Activated CD4-positive, alpha-beta T cell treated with anti-CD3 and anti-CD28 coated beads for 36 hours (primary cell): ENCODE measurements at regions not wholly inside any gene's neighbourhood (a gene's known extent, or its start where the extent isn't known, plus 50 kb on each side); places are given as distances from the start of the nearest gene placed in this dataset.
"Not testable (repeated sequence)": the region's sequence is repeated elsewhere in the genome, so short reads cannot be mapped to it uniquely, and the experiment has no call there.

Experiments used
- ATAC-seq: fragments of 200-7000 bp; cut with Tn5 transposase; one replicate; pipeline ENCODE4 v1.10.0; 2021; ENCODE audit warnings: mild to moderate bottlenecking, moderate library complexity
- CTCF ChIA-PET: fragments of 350-600 bp; sonication (Branson Sonifier 250); formaldehyde crosslinking; loops from one replicate; lab custom pipeline; 2021; ENCODE audit warnings: antibody characterized with exemption; lab: Charles Lee
- POLR2A ChIA-PET: fragments of 350-600 bp; sonication (Branson Sonifier 250); formaldehyde crosslinking; loops from one replicate; lab custom pipeline; 2021; ENCODE audit warnings: antibody characterized with exemption, inconsistent platforms; lab: Charles Lee
- DNase-seq: peaks from one replicate; pipeline ENCODE4 v3.0.0-alpha.2; 2020
- H3K27ac Mint-ChIP-seq: one replicate; pipeline ENCODE4 v1.8.0; 2021; ENCODE audit warnings: mixed read lengths
- H3K27me3 Mint-ChIP-seq: one replicate; pipeline ENCODE4 v1.8.0; 2021; ENCODE audit warnings: mixed read lengths
- H3K36me3 Mint-ChIP-seq: one replicate; pipeline ENCODE4 v1.8.0; 2021; ENCODE audit warnings: low read depth, mixed read lengths
- H3K4me1 Mint-ChIP-seq: one replicate; pipeline ENCODE4 v1.8.0; 2021; ENCODE audit warnings: mixed read lengths
- H3K4me3 Mint-ChIP-seq: one replicate; pipeline ENCODE4 v1.8.0; 2021; ENCODE audit warnings: mild to moderate bottlenecking, moderate library complexity, mixed read lengths
- H3K9me3 Mint-ChIP-seq: one replicate; pipeline ENCODE4 v1.8.0; 2021; ENCODE audit warnings: low read depth, mixed read lengths
- intact Hi-C, 2 experiments: fragments of 100-400 bp; cut with DNase I in 1 of 2; cut with micrococcal nuclease in 1 of 2; formaldehyde crosslinking; loops; one replicate each; pipeline versions ENCODE4 v1.14.2 to v1.15.1; 2022 to 2024; cut with DNase I, micrococcal nuclease

DNA sequence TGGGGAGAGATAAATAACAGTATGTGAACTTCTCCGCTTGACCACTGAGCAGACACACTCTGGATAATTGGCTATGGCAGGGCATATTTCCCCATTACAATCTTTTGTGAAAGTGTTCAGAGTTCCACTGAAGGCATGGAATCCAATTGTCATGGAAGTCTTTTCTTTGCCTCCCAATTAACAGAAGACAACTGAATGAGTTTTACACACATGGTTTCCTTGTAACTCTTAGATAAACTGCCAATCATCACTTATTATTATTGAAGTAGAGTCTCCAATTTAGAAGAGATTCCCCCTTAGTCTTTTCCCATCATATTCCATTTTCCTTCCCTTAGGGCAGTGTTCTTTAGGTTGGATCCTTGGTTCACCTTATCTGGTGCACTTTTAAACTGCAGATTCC is 308.3 kb downstream of the NR2F2 start:
- H3K9me3 Mint-ChIP-seq = peaks cover 5% of the 10 kb centered on the region
- ChIA-PET CTCF (no interaction called here), POLR2A (no interaction called here)
- no peaks in the 10 kb centered on the region for H3K4me1 Mint-ChIP-seq
- peaks cover 2% of the 10 kb centered on the region for H3K27me3 Mint-ChIP-seq
- ATAC-seq = no peak
- no peaks in the 10 kb centered on the region for H3K36me3 Mint-ChIP-seq
- DNase-seq = no peak
- no peak overlapping the region for H3K27ac Mint-ChIP-seq
- intact Hi-C loops = no loop called here
- H3K4me3 Mint-ChIP-seq = no peak overlapping the region

DNA sequence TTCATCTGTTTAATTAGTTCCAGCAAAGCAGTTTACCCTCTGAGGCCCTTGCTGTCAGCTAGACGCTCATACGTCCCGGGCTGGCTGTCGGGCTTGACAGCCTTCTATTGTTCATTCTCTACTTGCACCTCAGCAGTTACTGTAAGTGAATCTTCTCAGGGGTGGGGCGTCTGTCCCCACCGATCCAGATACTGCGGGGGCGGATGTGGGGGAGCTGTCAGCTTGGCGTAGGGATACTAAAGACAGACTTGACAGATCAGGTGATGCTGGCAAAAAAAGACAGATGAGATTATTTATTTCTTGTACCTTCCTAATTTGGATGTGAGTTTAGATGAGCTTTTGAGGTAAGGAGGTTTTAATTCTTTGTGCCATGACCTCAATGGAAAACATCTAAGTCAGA is 315.3 kb downstream of the NR2F2 start:
- intact Hi-C loops = no loop called here
- peaks cover 10% of the 10 kb centered on the region for H3K9me3 Mint-ChIP-seq
- no peak overlapping the region for H3K4me3 Mint-ChIP-seq
- no peak overlapping the region for H3K27ac Mint-ChIP-seq
- no peaks in the 10 kb centered on the region for H3K27me3 Mint-ChIP-seq
- POLR2A ChIA-PET = no interaction called here
- no peaks in the 10 kb centered on the region for H3K4me1 Mint-ChIP-seq
- no peaks in the 10 kb centered on the region for H3K36me3 Mint-ChIP-seq
- no peak for ATAC-seq
- DNase-seq = no peak
- CTCF ChIA-PET = no interaction called here

DNA sequence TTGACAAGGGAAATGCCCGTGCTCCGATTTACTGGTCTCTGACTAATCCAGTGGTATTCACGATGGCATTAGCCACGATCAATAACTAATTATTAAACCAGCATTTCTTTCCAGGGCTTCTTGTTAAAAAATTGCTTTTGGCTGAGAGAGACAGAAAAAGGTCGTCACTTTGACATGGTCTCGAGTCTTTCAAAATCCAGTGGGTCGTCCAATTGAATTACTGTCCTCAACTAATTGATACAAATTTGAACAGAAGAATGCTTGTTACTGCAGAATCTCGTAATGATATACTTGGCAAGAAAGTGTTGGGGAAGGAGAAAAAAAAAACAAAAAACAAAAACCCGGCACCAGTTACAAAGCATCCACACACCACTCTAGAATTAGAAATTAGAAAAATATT is 318.4 kb downstream of the NR2F2 start:
- ATAC-seq (no peak), DNase-seq (no peak)
- no peak overlapping the region for H3K4me3 Mint-ChIP-seq
- H3K27ac Mint-ChIP-seq = no peak overlapping the region
- ChIA-PET POLR2A (no interaction called here), CTCF (no interaction called here)
- no peaks in the 10 kb centered on the region for H3K36me3 Mint-ChIP-seq
- intact Hi-C loops = no loop called here
- H3K9me3 Mint-ChIP-seq = peaks cover 6% of the 10 kb centered on the region
- no peaks in the 10 kb centered on the region for H3K27me3 Mint-ChIP-seq
- H3K4me1 Mint-ChIP-seq = no peaks in the 10 kb centered on the region

DNA sequence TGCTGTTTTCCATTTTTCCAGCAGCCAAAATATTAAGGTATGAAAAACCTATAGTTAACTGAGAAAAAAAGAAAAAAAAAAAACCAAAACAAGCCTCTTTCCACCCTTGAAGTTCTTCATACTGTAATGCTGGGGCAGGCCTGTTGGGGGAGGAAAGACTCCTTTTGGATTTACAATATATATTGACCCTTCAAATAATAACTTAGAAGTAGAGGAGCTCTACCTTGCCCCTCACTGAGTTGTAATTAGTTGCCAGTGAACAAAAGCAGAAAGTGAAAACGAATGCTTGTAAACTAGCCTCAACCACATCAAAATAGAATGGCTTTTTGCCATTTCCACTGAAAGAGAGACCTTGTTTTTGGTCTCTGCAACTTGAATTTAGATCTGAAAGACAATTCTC is 326.6 kb downstream of the NR2F2 start:
- CTCF ChIA-PET = no interaction called here
- Mint-ChIP-seq H3K27ac (no peak overlapping the region), H3K4me3 (no peak overlapping the region), H3K9me3 (peaks cover 3% of the 10 kb centered on the region), H3K4me1 (no peaks in the 10 kb centered on the region), H3K27me3 (peaks cover 3% of the 10 kb centered on the region), H3K36me3 (no peaks in the 10 kb centered on the region)
- intact Hi-C loops = no loop called here
- POLR2A ChIA-PET = no interaction called here
- DNase-seq (no peak), ATAC-seq (no peak)

DNA sequence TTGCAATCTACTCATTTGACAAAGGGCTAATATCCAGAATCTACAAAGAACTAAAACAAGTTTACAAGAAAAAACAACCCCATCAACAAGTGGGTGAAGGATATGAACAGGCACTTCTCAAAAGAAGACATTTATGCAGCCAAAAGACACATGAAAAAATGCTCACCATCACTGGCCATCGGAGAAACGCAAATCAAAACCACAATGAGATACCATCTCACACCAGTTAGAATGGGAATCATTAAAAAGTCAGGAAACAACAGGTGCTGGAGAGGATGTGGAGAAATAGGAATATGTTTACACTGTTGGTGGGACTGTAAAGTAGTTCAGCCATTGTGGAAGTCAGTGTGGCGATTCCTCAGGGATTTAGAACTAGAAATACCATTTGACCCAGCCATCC is 336.5 kb downstream of the NR2F2 start:
- DNase-seq, H3K4me1 Mint-ChIP-seq, H3K27me3 Mint-ChIP-seq, H3K27ac Mint-ChIP-seq, ATAC-seq, H3K4me3 Mint-ChIP-seq, H3K36me3 Mint-ChIP-seq, POLR2A ChIA-PET, CTCF ChIA-PET, intact Hi-C loops: not testable (repeated sequence)
- peaks cover 14% of the 10 kb centered on the region for H3K9me3 Mint-ChIP-seq

DNA sequence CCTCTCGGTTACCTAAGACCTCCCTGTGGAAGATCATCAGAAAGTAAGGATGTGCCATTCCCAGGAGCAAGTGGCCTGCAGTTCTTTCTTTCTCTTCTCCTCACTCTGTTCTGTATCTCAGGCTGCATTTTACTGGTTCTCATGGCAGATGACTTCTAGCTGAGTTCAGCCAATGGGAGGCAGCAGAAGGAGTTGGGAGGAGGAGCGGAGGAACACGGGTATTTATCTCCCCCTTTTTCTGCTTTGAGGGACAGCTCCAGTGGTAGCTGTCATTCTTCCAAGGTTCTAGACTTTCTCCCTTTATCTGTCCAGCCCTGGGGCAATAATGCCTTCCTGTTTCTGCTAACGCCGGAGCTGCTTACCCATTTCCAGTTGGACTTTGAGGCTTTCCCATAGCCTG is 339.9 kb downstream of the NR2F2 start:
- CTCF ChIA-PET = no interaction called here
- Mint-ChIP-seq H3K36me3 (no peaks in the 10 kb centered on the region), H3K9me3 (peaks cover 7% of the 10 kb centered on the region), H3K4me3 (no peak overlapping the region), H3K27me3 (no peaks in the 10 kb centered on the region), H3K27ac (no peak overlapping the region), H3K4me1 (no peaks in the 10 kb centered on the region)
- POLR2A ChIA-PET = no interaction called here
- intact Hi-C loops = no loop called here
- no peak for DNase-seq
- ATAC-seq = no peak

DNA sequence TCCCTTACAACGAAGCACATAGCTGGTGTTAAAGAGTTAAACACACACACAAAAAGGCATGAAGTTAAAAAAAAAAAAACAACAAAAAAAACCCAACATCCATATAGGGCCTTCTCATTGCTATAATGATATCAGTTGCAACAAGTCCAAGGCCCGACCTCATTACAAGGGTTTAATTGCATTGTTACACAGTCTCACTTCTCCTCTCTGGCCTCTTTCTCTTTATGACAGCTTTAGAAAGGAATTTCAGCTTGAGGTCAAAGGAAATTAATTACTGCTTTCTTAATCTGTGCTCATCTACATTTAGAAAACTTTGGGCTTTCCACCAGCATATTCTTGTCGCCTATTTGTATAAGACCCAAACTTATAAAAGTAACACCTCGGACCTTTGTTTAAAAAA is 342.1 kb downstream of the NR2F2 start:
- DNase-seq = no peak
- H3K27me3 Mint-ChIP-seq = no peaks in the 10 kb centered on the region

DNA sequence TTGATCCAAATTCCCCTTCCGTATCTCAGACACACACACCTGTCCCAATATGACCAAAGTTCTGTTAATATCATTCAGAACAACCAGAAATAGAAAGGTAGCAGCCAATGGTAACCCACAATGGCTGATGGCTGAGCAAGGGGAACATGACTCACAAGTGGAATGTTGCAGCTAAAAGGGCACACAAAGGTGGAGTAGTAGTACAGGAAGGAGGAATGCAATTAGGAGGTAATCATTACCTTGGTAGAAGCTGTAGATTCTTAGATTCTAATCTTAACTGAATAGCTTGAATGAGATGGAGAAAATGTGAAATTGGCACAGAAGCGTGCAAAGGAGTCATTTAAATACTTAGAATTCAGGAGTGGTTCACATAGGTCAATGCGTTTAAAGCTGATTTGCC is 347.9 kb downstream of the NR2F2 start:
- no peaks in the 10 kb centered on the region for H3K4me1 Mint-ChIP-seq
- peaks cover 3% of the 10 kb centered on the region for H3K27me3 Mint-ChIP-seq
- CTCF ChIA-PET = no interaction called here
- no peaks in the 10 kb centered on the region for H3K36me3 Mint-ChIP-seq
- POLR2A ChIA-PET = no interaction called here
- intact Hi-C loops = no loop called here
- H3K9me3 Mint-ChIP-seq = no peaks in the 10 kb centered on the region
- H3K27ac Mint-ChIP-seq = no peak overlapping the region
- H3K4me3 Mint-ChIP-seq = no peak overlapping the region
- DNase-seq (no peak), ATAC-seq (no peak)

More for the DNA sequence above, 342.1 kb downstream of the NR2F2 start:
- peaks cover 1% of the 10 kb centered on the region for H3K9me3 Mint-ChIP-seq
- ChIA-PET CTCF (interaction anchor here (0.7 kb wide), 1 partner anchor 810 kb away, joined by 3 read pairs; no protein-coding TSS in a partner anchor), POLR2A (no interaction called here)
- H3K4me1 Mint-ChIP-seq = no peaks in the 10 kb centered on the region
- ATAC-seq = no peak
- H3K27ac Mint-ChIP-seq = no peak overlapping the region
- H3K36me3 Mint-ChIP-seq = no peaks in the 10 kb centered on the region
- intact Hi-C loops = no loop called here
- no peak overlapping the region for H3K4me3 Mint-ChIP-seq

DNA sequence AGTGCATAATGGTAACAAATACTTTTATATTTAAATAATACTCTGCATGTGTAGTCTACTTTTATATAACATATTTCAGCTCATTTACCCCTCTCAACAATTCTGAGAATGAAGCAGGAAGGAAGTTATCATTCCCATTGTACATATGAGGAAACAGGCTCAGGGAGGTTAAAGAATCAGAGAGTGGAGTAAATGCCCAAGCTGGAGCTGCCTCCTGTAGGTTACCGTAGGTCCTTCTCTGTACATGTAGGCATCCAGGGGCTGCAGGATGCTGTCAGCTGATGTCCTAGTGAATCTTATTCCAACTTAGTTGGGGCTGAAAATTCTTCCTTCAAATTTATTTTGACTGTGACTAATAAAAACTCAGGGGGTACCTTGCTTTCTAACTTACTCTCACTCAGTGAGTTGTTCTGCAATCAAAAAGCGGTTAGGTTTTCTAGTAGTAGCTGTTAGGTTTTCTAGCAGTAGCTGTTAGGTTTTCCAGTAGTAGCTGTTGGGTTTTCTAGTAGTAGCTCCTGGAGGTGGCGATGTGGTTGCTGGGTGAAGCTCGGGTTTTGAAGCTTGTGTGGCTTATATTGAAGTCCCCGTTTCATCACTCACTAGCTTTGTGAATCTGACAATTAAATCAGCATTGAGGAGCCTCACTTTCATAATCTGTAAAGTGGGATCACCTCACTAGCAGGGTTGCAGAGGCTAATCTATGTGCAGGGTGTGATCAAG is 357.0 kb downstream of the NR2F2 start:
- H3K27ac Mint-ChIP-seq = no peak overlapping the region
- intact Hi-C loops = no loop called here
- POLR2A ChIA-PET = no interaction called here
- ATAC-seq = no peak
- no peaks in the 10 kb centered on the region for H3K36me3 Mint-ChIP-seq
- CTCF ChIA-PET = no interaction called here
- no peak for DNase-seq
- H3K9me3 Mint-ChIP-seq = peaks cover 4% of the 10 kb centered on the region
- peaks cover 4% of the 10 kb centered on the region for H3K27me3 Mint-ChIP-seq
- no peaks in the 10 kb centered on the region for H3K4me1 Mint-ChIP-seq
- no peak overlapping the region for H3K4me3 Mint-ChIP-seq

DNA sequence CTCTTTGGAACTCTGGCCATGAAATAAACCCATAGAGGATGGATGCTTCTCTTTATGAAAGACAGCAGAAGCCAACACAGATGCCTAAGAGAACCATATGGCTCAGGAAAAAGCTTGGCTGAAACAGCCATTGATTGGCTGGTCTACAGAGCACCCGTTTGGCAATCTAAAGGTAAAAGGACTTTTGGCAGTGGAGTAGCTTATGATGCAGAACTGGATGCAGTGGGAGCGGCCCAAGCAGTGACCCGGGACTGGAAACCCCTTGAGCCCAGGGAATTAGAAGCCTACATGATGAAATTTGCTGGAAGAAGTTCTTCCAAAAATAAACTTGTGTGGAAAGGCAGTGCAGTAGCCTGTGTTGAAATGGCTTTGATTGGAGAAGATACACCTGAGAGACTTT is 360.2 kb downstream of the NR2F2 start:
- CTCF ChIA-PET = no interaction called here
- peaks cover 2% of the 10 kb centered on the region for H3K27me3 Mint-ChIP-seq
- POLR2A ChIA-PET = no interaction called here

DNA sequence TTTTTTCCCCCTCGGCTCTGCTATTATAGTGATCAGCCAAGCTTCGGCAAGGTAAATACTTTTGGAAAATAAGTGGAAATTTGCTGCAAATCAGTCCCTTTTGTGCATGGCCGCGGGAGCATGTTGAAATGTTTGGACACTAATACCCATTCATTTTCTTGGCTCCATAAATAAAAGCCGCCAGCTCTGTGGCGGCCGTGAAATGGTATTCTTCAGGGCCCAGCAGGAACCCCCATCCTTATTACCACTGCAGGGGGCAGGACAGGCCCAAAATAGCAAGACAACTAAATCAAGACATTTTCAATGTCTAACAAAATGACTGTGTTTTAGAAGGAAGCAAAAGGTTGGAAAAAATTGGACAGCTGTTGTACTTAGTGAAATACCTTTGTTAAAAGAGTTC is 362.3 kb downstream of the NR2F2 start:
- Mint-ChIP-seq H3K4me1 (no peaks in the 10 kb centered on the region), H3K27me3 (peaks cover 2% of the 10 kb centered on the region), H3K36me3 (no peaks in the 10 kb centered on the region), H3K4me3 (no peak overlapping the region), H3K9me3 (peaks cover 6% of the 10 kb centered on the region), H3K27ac (no peak overlapping the region)
- no peak for DNase-seq
- ATAC-seq = no peak
- CTCF ChIA-PET = interaction anchor here (0.7 kb wide), 1 partner anchor 14 kb away, joined by 3 read pairs; no protein-coding TSS in a partner anchor
- intact Hi-C loops = no loop called here
- POLR2A ChIA-PET = no interaction called here

More for the DNA sequence above, 360.2 kb downstream of the NR2F2 start:
- intact Hi-C loops = no loop called here
- H3K27ac Mint-ChIP-seq = no peak overlapping the region
- ATAC-seq (no peak), DNase-seq (no peak)
- no peaks in the 10 kb centered on the region for H3K4me1 Mint-ChIP-seq
- H3K4me3 Mint-ChIP-seq = no peak overlapping the region
- peaks cover 4% of the 10 kb centered on the region for H3K9me3 Mint-ChIP-seq
- H3K36me3 Mint-ChIP-seq = no peaks in the 10 kb centered on the region

DNA sequence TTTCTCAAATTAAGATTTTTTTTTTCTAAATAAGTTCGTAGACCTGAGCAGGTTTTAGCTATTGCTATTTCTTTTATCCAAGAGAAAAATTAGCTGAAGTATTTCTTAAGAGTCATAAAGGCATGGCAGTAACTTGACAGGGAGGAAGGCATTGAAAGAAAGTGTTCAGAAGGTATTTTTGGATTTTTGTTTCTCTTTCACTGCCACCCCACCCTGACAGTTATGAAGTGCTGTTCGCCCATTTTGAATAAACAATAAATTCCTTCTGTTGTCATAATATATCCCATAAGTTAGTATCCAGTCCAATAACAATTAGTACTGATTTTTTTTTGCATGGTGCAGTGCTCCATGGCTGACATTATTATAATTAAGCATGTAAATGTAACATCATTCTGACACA is 363.0 kb downstream of the NR2F2 start:
- ChIA-PET POLR2A (no interaction called here), CTCF (interaction anchor here (0.7 kb wide), 1 partner anchor 14 kb away, joined by 3 read pairs; no protein-coding TSS in a partner anchor)
- intact Hi-C loops = no loop called here
- DNase-seq (no peak), ATAC-seq (no peak)
- Mint-ChIP-seq H3K27ac (no peak overlapping the region), H3K4me3 (no peak overlapping the region), H3K9me3 (peaks cover 6% of the 10 kb centered on the region), H3K36me3 (no peaks in the 10 kb centered on the region), H3K4me1 (no peaks in the 10 kb centered on the region), H3K27me3 (peaks cover 2% of the 10 kb centered on the region)
